ENCODE measurements at regions not wholly inside any gene's neighbourhood (a gene's known extent, or its start where the extent isn't known, plus 50 kb on each side); places are given as distances from the start of the nearest gene placed in this dataset.

DNA sequence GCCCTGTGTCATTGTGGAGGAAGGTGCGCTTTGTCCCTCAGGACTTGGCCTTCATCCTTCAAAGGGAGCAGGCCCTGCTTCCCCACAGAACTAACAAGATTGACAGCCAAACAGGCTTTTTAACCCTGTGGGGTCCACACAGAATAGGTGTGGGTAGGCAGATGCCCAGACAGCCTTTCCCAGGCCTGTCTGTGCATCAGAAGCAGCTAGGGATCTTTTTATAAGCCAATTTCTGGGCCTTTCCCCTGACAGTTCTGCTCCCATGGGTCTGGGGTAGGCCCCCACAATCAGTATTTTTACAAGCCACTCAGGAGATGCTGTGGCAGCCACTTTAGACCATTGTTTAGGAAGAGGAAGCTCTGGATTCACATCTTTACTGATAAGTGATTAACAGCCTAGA lies 69.2 kb downstream of the MRPL46 start:
- TF ChIP-seq, protein P1, sequence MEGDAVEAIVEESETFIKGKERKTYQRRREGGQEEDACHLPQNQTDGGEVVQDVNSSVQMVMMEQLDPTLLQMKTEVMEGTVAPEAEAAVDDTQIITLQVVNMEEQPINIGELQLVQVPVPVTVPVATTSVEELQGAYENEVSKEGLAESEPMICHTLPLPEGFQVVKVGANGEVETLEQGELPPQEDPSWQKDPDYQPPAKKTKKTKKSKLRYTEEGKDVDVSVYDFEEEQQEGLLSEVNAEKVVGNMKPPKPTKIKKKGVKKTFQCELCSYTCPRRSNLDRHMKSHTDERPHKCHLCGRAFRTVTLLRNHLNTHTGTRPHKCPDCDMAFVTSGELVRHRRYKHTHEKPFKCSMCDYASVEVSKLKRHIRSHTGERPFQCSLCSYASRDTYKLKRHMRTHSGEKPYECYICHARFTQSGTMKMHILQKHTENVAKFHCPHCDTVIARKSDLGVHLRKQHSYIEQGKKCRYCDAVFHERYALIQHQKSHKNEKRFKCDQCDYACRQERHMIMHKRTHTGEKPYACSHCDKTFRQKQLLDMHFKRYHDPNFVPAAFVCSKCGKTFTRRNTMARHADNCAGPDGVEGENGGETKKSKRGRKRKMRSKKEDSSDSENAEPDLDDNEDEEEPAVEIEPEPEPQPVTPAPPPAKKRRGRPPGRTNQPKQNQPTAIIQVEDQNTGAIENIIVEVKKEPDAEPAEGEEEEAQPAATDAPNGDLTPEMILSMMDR (IDR thresholded peaks at IDR 0.05 in 8 of 11, conservative IDR thresholded peaks at IDR 0.05 in 3 of 11) = no peak
- no peak for TF ChIP-seq POLR2A (IDR thresholded peaks at IDR 0.05)
